ENCODE measurements at regions not wholly inside any gene's neighbourhood (a gene's known extent, or its start where the extent isn't known, plus 50 kb on each side); places are given as distances from the start of the nearest gene placed in this dataset.
"Not testable (repeated sequence)": the region's sequence is repeated elsewhere in the genome, so short reads cannot be mapped to it uniquely, and the experiment has no call there.

DNA sequence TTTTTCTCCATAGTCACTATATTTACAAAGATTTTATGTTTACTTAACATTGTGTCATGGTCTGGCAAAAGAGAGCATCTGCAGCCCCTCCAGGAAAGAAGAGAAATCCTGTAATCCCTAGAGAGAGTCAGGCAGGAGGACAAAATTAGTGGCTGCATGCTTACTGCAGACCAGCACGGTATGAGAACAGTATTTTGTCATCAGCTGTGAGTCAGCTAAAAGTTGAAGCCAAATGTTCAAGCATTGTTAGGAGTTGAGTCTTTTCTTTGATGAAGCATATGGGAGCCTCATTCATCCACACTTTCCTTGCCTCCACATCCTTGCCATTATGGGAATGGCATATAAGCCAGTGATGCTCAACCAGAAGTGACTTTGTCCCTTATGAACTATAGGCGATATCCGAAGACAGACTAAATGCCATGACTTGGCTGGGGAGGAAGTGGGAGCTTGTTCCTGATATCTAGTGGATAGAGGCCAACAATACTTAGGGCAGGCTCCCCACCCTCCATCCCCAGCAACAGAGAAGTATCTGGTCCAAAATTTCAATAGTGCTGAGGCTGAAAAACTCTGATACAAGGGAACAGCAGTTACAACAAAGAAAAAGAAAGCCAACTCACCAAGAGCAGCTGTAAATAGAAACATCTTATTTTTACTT lies 112.0 kb upstream of the OR5AK2 start:
- no peak for DNase-seq (ENCODE audit: low read depth in 2 of 2)

GRCh38 chr11:56855217-56855616 lies 106.7 kb upstream of the OR9G4 start:
- DNase-seq (ENCODE audit: low read depth in 2 of 2) = no peak

DNA sequence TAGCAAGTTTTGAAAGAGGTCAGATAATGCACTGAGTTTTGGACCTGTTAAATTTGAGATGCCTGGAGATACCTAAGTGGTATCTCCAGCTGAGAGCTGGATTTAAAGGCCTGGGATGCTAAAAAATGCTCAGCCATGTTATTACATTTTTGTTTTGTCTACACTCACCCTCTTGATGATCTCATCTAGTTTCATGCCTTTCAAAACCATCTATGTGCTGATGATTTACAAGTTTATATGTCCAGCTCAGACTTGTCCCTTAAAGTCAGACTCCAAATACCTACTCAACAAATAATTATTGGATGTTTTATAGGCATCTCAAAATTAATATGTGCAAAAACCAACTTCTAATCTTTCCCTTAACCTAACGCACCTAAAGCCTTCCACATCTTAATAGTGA lies 103.6 kb upstream of the OR9G4 start:
- no peak for DNase-seq (ENCODE audit: low read depth in 2 of 2)

DNA sequence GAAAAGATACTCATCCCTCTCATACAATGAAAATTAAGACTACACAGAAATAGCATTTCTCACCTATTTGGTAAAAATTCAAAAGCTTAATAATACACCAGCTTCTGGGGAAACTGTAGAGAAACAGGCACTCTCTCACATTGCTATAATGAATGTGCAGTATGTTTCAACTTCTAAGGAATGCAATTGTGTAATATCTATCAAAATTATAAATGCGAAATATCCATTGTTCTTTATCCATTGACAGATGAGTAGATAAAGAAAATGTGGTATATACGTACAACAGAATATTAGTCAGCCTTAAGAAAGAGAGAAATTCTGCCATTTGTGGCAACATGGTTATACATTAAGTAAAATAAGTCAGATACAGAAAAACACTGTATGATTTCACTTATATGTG lies 101.4 kb upstream of the OR9G4 start:
- DNase-seq (ENCODE audit: low read depth in 2 of 2) = no peak

DNA sequence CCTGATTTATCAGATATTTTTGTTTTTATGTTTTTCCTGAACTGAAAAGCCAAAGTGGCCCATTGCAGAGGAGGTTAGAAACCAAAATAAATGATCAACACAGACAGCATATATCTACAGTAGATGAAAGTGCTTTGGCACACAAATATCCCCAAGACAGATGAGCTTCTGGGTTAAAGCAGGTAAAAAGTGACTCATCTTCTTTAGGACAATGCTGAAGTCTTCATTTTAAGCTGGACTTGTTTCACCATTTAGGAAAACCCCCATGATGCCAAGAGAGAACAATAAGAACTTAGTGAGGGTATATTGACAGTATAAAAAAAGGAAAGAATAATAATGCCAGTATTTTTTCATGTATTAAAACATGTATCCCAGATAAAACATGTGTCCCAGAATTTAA lies 100.8 kb upstream of the OR9G4 start:
- no peak for DNase-seq (ENCODE audit: low read depth in 2 of 2)

DNA sequence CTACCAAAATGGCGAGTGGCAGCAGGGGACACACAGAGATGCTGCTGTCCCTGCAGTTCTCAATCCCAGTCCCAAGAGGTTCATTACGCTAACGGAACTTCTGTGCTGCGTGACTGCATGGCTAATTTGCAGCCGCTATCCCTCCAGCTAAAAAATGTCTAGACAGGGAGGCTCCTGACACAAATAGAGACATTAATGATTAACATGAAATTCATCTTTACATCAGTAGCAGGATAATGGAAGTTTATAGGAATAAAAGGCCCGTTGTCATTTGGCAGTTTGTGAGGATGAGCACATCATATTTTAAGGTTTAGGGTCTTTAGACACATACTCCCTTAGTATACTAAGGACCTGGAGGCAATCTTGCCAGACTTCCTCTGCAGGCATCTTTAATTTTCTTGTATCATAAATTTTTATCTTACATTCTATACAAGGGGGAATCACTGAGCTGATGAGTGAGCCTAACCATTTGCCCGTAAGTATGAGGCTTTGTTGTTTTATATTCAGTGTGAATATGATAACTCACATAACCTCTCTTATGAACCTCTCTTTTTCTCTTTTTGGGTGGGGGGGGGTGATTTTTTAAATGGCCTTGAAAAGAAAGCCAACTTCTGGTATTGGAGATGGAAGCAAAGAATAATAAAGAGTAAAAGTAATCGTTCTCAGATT lies 99.8 kb upstream of the OR9G4 start:
- no peak for DNase-seq (ENCODE audit: low read depth in 2 of 2)

GRCh38 chr11:56846631-56847576 lies 98.4 kb upstream of the OR9G4 start:
- no peak for DNase-seq (ENCODE audit: low read depth in 2 of 2)

DNA sequence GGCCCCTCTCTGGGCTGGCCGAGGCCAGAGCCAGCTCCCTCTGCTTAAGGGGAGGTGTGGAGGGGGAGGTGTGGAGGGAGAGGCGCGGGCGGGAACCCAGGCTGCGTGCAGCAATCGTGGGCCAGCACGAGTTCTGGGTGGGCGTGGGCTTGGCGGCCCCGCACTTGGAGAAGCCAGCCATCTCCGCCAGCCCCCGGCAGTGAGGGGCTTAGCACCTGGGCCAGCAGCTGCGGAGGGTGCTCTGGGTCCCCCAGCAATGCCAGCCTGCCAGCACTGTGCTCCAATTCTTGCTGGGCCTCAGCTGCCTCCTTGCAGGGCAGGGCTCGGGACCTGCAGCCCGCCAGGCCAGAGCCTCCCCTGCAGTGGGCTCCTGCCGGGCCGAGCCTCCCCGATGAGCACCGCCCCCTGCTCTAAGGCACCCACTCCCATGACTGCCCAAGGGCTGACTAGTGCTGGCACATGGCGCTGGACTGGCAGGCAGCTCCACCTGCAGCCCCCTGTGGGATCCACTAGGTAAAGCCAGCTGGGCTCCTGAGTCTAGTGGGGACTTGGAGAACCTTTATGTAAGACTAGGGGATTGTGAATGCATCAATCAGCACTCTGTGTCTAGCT lies 96.7 kb upstream of the OR9G4 start:
- DNase-seq (ENCODE audit: low read depth in 2 of 2) = no peak

- no peak for DNase-seq (ENCODE audit: low read depth in 2 of 2)
These were observed 95.3 kb upstream of the OR9G4 start for GRCh38 chr11:56843816-56844215.

DNA sequence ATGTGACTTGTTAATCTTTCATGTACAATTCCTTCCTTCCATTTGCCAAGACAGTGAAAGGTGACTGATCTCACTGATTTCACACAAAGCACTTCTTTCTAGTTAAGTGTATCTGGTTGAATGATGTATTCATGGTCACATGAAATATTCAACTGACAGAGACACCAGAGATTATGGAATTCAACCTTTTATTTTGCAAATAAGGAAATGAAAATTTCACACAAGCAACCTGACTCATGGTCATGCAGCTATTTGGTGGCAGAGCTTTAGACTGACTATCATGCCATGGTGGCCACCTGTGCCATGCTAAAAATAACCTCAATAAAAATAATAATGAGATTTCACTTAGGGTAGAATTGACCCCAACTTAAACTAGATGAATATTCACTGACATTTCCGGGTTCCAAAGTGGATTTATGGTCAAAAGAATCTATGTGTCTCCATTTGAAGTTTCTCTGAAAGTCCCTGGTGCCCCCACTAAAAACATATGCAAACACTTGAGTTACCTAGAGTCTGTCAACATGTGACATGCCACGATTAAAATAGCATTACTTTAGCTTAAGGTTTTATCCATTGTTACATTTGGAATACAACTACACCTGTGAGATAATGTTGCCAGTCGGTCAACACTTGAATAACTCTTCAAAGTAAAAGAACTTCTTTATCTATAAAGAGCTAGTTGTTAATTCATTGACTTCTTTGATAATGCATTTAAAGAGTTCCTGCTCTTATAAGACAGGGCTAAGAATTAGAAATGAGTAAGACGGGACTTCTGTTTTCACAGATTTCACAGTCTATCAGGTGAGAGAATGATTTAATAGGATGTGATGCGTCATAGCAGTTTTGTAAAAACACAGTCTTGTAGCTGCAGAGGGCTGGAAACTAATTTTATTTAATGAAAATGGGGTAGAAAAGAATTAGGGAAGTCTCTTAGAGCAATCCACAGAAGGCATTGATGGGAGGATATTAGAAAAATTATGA lies 94.6 kb upstream of the OR9G4 start:
- DNase-seq (ENCODE audit: low read depth in 2 of 2) = no peak

GRCh38 chr11:56841210-56841810 lies 92.8 kb upstream of the OR9G4 start:
- peak in 1 of 2 donors; percentile 0 for DNase-seq (ENCODE audit: low read depth in 2 of 2)

- not testable (repeated sequence) for DNase-seq (ENCODE audit: low read depth in 2 of 2)
These were observed 78.9 kb upstream of the OR9G4 start for GRCh38 chr11:56827357-56827756.

DNA sequence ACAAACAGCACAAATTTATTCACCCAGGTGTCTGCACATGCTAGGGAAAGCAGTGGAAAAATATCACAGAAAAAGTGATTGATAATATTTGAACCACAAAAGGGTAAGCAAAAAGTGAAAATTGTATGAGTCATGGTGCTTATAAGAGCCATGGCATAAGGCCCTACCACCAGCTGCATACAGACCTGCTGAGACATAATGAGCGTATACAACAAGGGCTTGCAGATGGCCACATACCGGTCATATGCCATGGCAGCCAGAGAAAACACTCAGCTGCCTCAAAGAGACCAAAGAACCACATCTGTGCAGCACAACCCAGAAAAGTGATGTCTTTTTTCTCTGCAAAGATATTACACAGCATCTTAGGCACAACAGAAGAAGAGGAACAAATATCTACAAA lies 71.4 kb upstream of the OR9G4 start:
- no peak for DNase-seq (ENCODE audit: low read depth in 2 of 2)

DNA sequence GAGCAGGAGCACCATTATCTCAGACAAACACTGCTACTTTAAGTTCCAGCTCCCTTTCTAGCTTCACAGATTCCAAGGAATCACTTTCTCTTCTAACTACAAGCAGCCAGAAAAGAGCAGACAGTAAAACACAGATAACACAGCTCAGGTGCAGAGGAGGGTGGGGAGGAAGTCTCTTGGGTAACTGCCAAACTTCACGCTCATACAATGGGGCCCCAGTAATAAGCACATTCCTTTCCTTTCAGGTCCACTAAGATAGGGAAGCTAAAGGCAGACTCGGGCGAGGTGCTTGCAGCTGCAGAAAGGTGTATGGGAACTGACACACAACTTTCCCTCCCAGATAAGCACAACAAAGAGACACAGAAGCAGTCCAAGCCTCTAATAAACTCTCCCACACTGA lies 69.2 kb upstream of the OR9G4 start:
- no peak for DNase-seq (ENCODE audit: low read depth in 2 of 2)

GRCh38 chr11:56816259-56816658 lies 67.8 kb upstream of the OR9G4 start:
- DNase-seq (ENCODE audit: low read depth in 2 of 2) = no peak

- DNase-seq (ENCODE audit: low read depth in 2 of 2) = no peak
These were observed 59.8 kb upstream of the OR9G4 start for GRCh38 chr11:56808326-56808725.

GRCh38 chr11:56799691-56800210 lies 51.3 kb upstream of the OR9G4 start:
- DNase-seq (ENCODE audit: low read depth in 2 of 2) = no peak
